DMS 273 (cell line): ENCODE measurements at regions not wholly inside any gene's neighbourhood (a gene's known extent, or its start where the extent isn't known, plus 50 kb on each side); places are given as distances from the start of the nearest gene placed in this dataset.
A peak's percentile ranks its signal among the peaks of the same experiment; 100 is the strongest.

Experiments used
- DNase-seq: peaks from one replicate; lab custom pipeline; 2025; ENCODE audit not compliant: unreplicated experiment; lab: John Stamatoyannopoulos, UW

- DNase-seq = no peak
Observed at GRCh38 chr14:48454887-48455286, 779.5 kb upstream of the MDGA2 start.

- DNase-seq = no peak
Observed at GRCh38 chr14:48452437-48452995, 777.1 kb upstream of the MDGA2 start.

- DNase-seq = no peak
Observed at GRCh38 chr14:48435221-48435620, 759.8 kb upstream of the MDGA2 start.

- no peak for DNase-seq
Observed at GRCh38 chr14:48430805-48431204, 755.4 kb upstream of the MDGA2 start.

GRCh38 chr14:48429512-48429911 lies 754.1 kb upstream of the MDGA2 start:
- DNase-seq = no peak

GRCh38 chr14:48417715-48418500 lies 742.5 kb upstream of the MDGA2 start:
- DNase-seq = no peak

GRCh38 chr14:48401321-48401720 lies 725.9 kb upstream of the MDGA2 start:
- no peak for DNase-seq

- peak; percentile 64 for DNase-seq
Observed at GRCh38 chr14:48398675-48399282, 723.4 kb upstream of the MDGA2 start.

- no peak for DNase-seq
Observed at GRCh38 chr14:48391661-48392060, 716.3 kb upstream of the MDGA2 start.

- no peak for DNase-seq
Observed at GRCh38 chr14:48390346-48390745, 714.9 kb upstream of the MDGA2 start.

GRCh38 chr14:48384821-48385220 lies 709.4 kb upstream of the MDGA2 start:
- DNase-seq = no peak

GRCh38 chr14:48382961-48383360 lies 707.6 kb upstream of the MDGA2 start:
- DNase-seq = no peak

- DNase-seq = no peak
Observed at GRCh38 chr14:48378541-48378940, 703.1 kb upstream of the MDGA2 start.

GRCh38 chr14:48373981-48374380 lies 698.6 kb upstream of the MDGA2 start:
- no peak for DNase-seq

GRCh38 chr14:48350971-48351370 lies 675.6 kb upstream of the MDGA2 start:
- DNase-seq = no peak

- no peak for DNase-seq
Observed at GRCh38 chr14:48349689-48350088, 674.3 kb upstream of the MDGA2 start.

GRCh38 chr14:48341069-48341468 lies 665.7 kb upstream of the MDGA2 start:
- no peak for DNase-seq

- no peak for DNase-seq
Observed at GRCh38 chr14:48333221-48333920, 658.0 kb upstream of the MDGA2 start.

- DNase-seq = no peak
Observed at GRCh38 chr14:48331421-48331820, 656.0 kb upstream of the MDGA2 start.

GRCh38 chr14:48325486-48325885 lies 650.1 kb upstream of the MDGA2 start:
- no peak for DNase-seq

GRCh38 chr14:48323665-48324064 lies 648.3 kb upstream of the MDGA2 start:
- no peak for DNase-seq

- DNase-seq = no peak
Observed at GRCh38 chr14:48319823-48320222, 644.4 kb upstream of the MDGA2 start.
